ENCODE measurements at regions not wholly inside any gene's neighbourhood (a gene's known extent, or its start where the extent isn't known, plus 50 kb on each side); places are given as distances from the start of the nearest gene placed in this dataset.

- Mint-ChIP-seq H3K27ac (no peak overlapping the region), H3K9me3 (no peaks in the 10 kb centered on the region), H3K4me1 (no peaks in the 10 kb centered on the region), H3K4me3 (no peak overlapping the region), H3K36me3 (ENCODE audit: low read depth) (no peaks in the 10 kb centered on the region), H3K27me3 (no peaks in the 10 kb centered on the region)
- DNase-seq = no peak
- no peak for ATAC-seq
Measured at GRCh38 chr7:114102131-114102530, 183.3 kb upstream of the PPP1R3A start.

- peaks cover 2% of the 10 kb centered on the region for H3K27me3 Mint-ChIP-seq
- H3K4me3 Mint-ChIP-seq = no peak overlapping the region
- no peak for ATAC-seq
- H3K27ac Mint-ChIP-seq = no peak overlapping the region
- H3K9me3 Mint-ChIP-seq = no peaks in the 10 kb centered on the region
- no peaks in the 10 kb centered on the region for H3K4me1 Mint-ChIP-seq
- H3K36me3 Mint-ChIP-seq (ENCODE audit: low read depth) = no peaks in the 10 kb centered on the region
- no peak for DNase-seq
Measured at GRCh38 chr7:114100810-114101209, 182.0 kb upstream of the PPP1R3A start.

GRCh38 chr7:114099337-114099736 lies 180.5 kb upstream of the PPP1R3A start:
- Mint-ChIP-seq H3K27me3 (peaks cover 4% of the 10 kb centered on the region), H3K27ac (no peak overlapping the region), H3K4me1 (no peaks in the 10 kb centered on the region), H3K9me3 (no peaks in the 10 kb centered on the region), H3K36me3 (ENCODE audit: low read depth) (no peaks in the 10 kb centered on the region), H3K4me3 (no peak overlapping the region)
- ATAC-seq = no peak
- DNase-seq = no peak

- Mint-ChIP-seq H3K36me3 (ENCODE audit: low read depth) (no peaks in the 10 kb centered on the region), H3K4me1 (no peaks in the 10 kb centered on the region), H3K27me3 (peaks cover 16% of the 10 kb centered on the region), H3K9me3 (no peaks in the 10 kb centered on the region), H3K4me3 (no peak overlapping the region), H3K27ac (no peak overlapping the region)
- ATAC-seq = no peak
- no peak for DNase-seq
Measured at GRCh38 chr7:114095885-114096284, 177.1 kb upstream of the PPP1R3A start.

- no peak overlapping the region for H3K4me3 Mint-ChIP-seq
- no peak overlapping the region for H3K27ac Mint-ChIP-seq
- no peaks in the 10 kb centered on the region for H3K36me3 Mint-ChIP-seq (ENCODE audit: low read depth)
- peaks cover 32% of the 10 kb centered on the region for H3K4me1 Mint-ChIP-seq
- no peak for DNase-seq
- no peaks in the 10 kb centered on the region for H3K9me3 Mint-ChIP-seq
- H3K27me3 Mint-ChIP-seq = peaks cover 66% of the 10 kb centered on the region
- no peak for ATAC-seq
Measured at GRCh38 chr7:114088470-114088940, 169.7 kb upstream of the PPP1R3A start.

GRCh38 chr7:114087653-114088469 lies 169.1 kb upstream of the PPP1R3A start:
- H3K36me3 Mint-ChIP-seq (ENCODE audit: low read depth) = no peaks in the 10 kb centered on the region
- DNase-seq (no peak), ATAC-seq (no peak)
- peaks cover 71% of the 10 kb centered on the region for H3K27me3 Mint-ChIP-seq
- peaks cover 35% of the 10 kb centered on the region for H3K4me1 Mint-ChIP-seq
- no peak overlapping the region for H3K27ac Mint-ChIP-seq
- H3K9me3 Mint-ChIP-seq = no peaks in the 10 kb centered on the region
- H3K4me3 Mint-ChIP-seq = no peak overlapping the region

- Mint-ChIP-seq H3K4me3 (peak overlapping the region; percentile 76), H3K27me3 (peaks cover 75% of the 10 kb centered on the region), H3K27ac (peak overlapping the region; percentile 35), H3K9me3 (no peaks in the 10 kb centered on the region), H3K4me1 (peaks cover 39% of the 10 kb centered on the region), H3K36me3 (ENCODE audit: low read depth) (no peaks in the 10 kb centered on the region)
- DNase-seq (no peak), ATAC-seq (no peak)
Measured at GRCh38 chr7:114086914-114087652, 168.3 kb upstream of the PPP1R3A start.

GRCh38 chr7:114086537-114086913 lies 167.7 kb upstream of the PPP1R3A start:
- Mint-ChIP-seq H3K9me3 (no peaks in the 10 kb centered on the region), H3K27me3 (peaks cover 81% of the 10 kb centered on the region), H3K27ac (peak overlapping the region; percentile 35), H3K4me3 (peak overlapping the region; percentile 76), H3K4me1 (peaks cover 39% of the 10 kb centered on the region), H3K36me3 (ENCODE audit: low read depth) (no peaks in the 10 kb centered on the region)
- DNase-seq (no peak), ATAC-seq (peak; percentile 44)

GRCh38 chr7:114085592-114086501 lies 167.0 kb upstream of the PPP1R3A start:
- DNase-seq (peak; percentile 11), ATAC-seq (peak; percentile 26)
- Mint-ChIP-seq H3K4me1 (peaks cover 39% of the 10 kb centered on the region), H3K9me3 (no peaks in the 10 kb centered on the region), H3K27ac (no peak overlapping the region), H3K36me3 (ENCODE audit: low read depth) (no peaks in the 10 kb centered on the region), H3K27me3 (peaks cover 86% of the 10 kb centered on the region), H3K4me3 (peak overlapping the region; percentile 74)

- Mint-ChIP-seq H3K27ac (no peak overlapping the region), H3K4me1 (peaks cover 39% of the 10 kb centered on the region), H3K9me3 (no peaks in the 10 kb centered on the region), H3K27me3 (peaks cover 87% of the 10 kb centered on the region), H3K36me3 (ENCODE audit: low read depth) (no peaks in the 10 kb centered on the region), H3K4me3 (peak overlapping the region; percentile 74)
- DNase-seq = no peak
- ATAC-seq = no peak
Measured at GRCh38 chr7:114085313-114085591, 166.4 kb upstream of the PPP1R3A start.

GRCh38 chr7:114084472-114085312 lies 165.9 kb upstream of the PPP1R3A start:
- DNase-seq = no peak
- Mint-ChIP-seq H3K4me3 (peak overlapping the region; percentile 74), H3K4me1 (peaks cover 39% of the 10 kb centered on the region), H3K9me3 (no peaks in the 10 kb centered on the region), H3K27me3 (peaks cover 88% of the 10 kb centered on the region), H3K36me3 (ENCODE audit: low read depth) (no peaks in the 10 kb centered on the region), H3K27ac (no peak overlapping the region)
- ATAC-seq = peak; percentile 5

- peaks cover 87% of the 10 kb centered on the region for H3K27me3 Mint-ChIP-seq
- peaks cover 39% of the 10 kb centered on the region for H3K4me1 Mint-ChIP-seq
- peak overlapping the region; percentile 54 for H3K4me3 Mint-ChIP-seq
- no peaks in the 10 kb centered on the region for H3K9me3 Mint-ChIP-seq
- H3K27ac Mint-ChIP-seq = no peak overlapping the region
- no peaks in the 10 kb centered on the region for H3K36me3 Mint-ChIP-seq (ENCODE audit: low read depth)
- ATAC-seq (no peak), DNase-seq (no peak)
Measured at GRCh38 chr7:114084002-114084471, 165.2 kb upstream of the PPP1R3A start.

- DNase-seq (no peak), ATAC-seq (no peak)
- Mint-ChIP-seq H3K36me3 (ENCODE audit: low read depth) (no peaks in the 10 kb centered on the region), H3K4me3 (no peak overlapping the region), H3K27me3 (peaks cover 80% of the 10 kb centered on the region), H3K4me1 (peaks cover 39% of the 10 kb centered on the region), H3K9me3 (no peaks in the 10 kb centered on the region), H3K27ac (no peak overlapping the region)
Measured at GRCh38 chr7:114083166-114084001, 164.6 kb upstream of the PPP1R3A start.
